Activated CD4-positive, alpha-beta T cell treated with anti-CD3 and anti-CD28 coated beads, Interleukin-2, amount 10 ng/mL, durations not matched to agents 7 days and 5 days (primary cell): ENCODE measurements at regions not wholly inside any gene's neighbourhood (a gene's known extent, or its start where the extent isn't known, plus 50 kb on each side); places are given as distances from the start of the nearest gene placed in this dataset.

Experiments used
- CTCF ChIA-PET: fragments of 350-600 bp; sonication (Branson Sonifier 250); formaldehyde crosslinking; loops from one replicate; lab custom pipeline; 2021; ENCODE audit warnings: antibody characterized with exemption; lab: Charles Lee
- POLR2A ChIA-PET: fragments of 350-600 bp; sonication (Branson Sonifier 250); formaldehyde crosslinking; loops from one replicate; lab custom pipeline; 2021; ENCODE audit warnings: antibody characterized with exemption; lab: Charles Lee
- DNase-seq: peaks from one replicate; pipeline ENCODE4 v3.0.0-alpha.2; 2020
- H3K27ac Mint-ChIP-seq: one replicate; pipeline ENCODE4 v1.8.0; 2021; ENCODE audit warnings: mild to moderate bottlenecking, moderate library complexity, mixed read lengths
- H3K27me3 Mint-ChIP-seq: one replicate; pipeline ENCODE4 v1.8.0; 2021; ENCODE audit warnings: mixed read lengths
- H3K36me3 Mint-ChIP-seq: one replicate; pipeline ENCODE4 v1.8.0; 2021; ENCODE audit warnings: low read depth, mixed read lengths
- H3K4me1 Mint-ChIP-seq: one replicate; pipeline ENCODE4 v1.8.0; 2021; ENCODE audit warnings: mixed read lengths
- H3K4me3 Mint-ChIP-seq: one replicate; pipeline ENCODE4 v1.8.0; 2021; ENCODE audit warnings: mild to moderate bottlenecking, moderate library complexity, mixed read lengths
- H3K9me3 Mint-ChIP-seq: one replicate; pipeline ENCODE4 v1.8.0; 2021; ENCODE audit warnings: mixed read lengths

GRCh38 chr21:35426897-35427296, 377.8 kb upstream of the RUNX1 start:
- Mint-ChIP-seq H3K4me3 (no peak overlapping the region), H3K4me1 (peaks cover 23% of the 10 kb centered on the region), H3K27ac (no peak overlapping the region), H3K9me3 (peaks cover 10% of the 10 kb centered on the region), H3K27me3 (peaks cover 6% of the 10 kb centered on the region), H3K36me3 (no peaks in the 10 kb centered on the region)
- ChIA-PET POLR2A (no interaction called here), CTCF (no interaction called here)
- DNase-seq, result no peak

GRCh38 chr21:35426469-35426868, 377.4 kb upstream of the RUNX1 start:
- Mint-ChIP-seq H3K9me3 (peaks cover 15% of the 10 kb centered on the region), H3K36me3 (no peaks in the 10 kb centered on the region), H3K4me1 (peaks cover 23% of the 10 kb centered on the region), H3K27me3 (peaks cover 5% of the 10 kb centered on the region), H3K27ac (no peak overlapping the region), H3K4me3 (no peak overlapping the region)
- ChIA-PET CTCF (no interaction called here), POLR2A (no interaction called here)
- no peak for DNase-seq

GRCh38 chr21:35424122-35424521, 375.0 kb upstream of the RUNX1 start:
- Mint-ChIP-seq H3K4me1 (peaks cover 23% of the 10 kb centered on the region), H3K27ac (no peak overlapping the region), H3K4me3 (no peak overlapping the region), H3K36me3 (no peaks in the 10 kb centered on the region), H3K9me3 (peaks cover 16% of the 10 kb centered on the region), H3K27me3 (peaks cover 1% of the 10 kb centered on the region)
- no peak for DNase-seq
- ChIA-PET POLR2A (interaction anchor here (0.5 kb wide), 1 partner anchor 429 kb away, joined by 4 read pairs; no protein-coding TSS in a partner anchor), CTCF (interaction anchor here (0.6 kb wide), 1 partner anchor 665 kb away, joined by 4 read pairs; no protein-coding TSS in a partner anchor)

DNA sequence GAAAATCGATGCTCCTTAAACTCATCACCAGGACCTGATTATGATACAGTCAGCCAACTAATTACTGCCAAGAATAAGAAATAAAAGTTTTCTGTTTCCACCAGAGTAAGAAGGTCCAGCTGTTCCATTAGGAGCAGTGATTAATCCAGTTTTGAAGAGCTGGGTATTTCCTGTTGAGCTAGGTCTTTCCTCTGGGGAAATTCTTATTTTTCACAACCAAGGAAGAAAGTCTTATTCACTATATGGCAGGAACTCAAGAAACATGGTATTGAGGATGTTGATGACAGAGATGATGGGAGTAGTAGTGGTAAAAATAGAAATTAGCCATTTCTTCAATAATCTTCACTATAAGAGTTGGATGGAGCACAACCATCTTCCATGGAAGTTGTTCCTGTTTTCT, 374.6 kb upstream of the RUNX1 start:
- Mint-ChIP-seq H3K27me3 (peaks cover 1% of the 10 kb centered on the region), H3K36me3 (no peaks in the 10 kb centered on the region), H3K4me3 (no peak overlapping the region), H3K4me1 (peaks cover 19% of the 10 kb centered on the region), H3K9me3 (peaks cover 16% of the 10 kb centered on the region), H3K27ac (no peak overlapping the region)
- ChIA-PET POLR2A (interaction anchor here (0.5 kb wide), 1 partner anchor 429 kb away, joined by 4 read pairs; no protein-coding TSS in a partner anchor), CTCF (interaction anchor here (0.6 to 1.9 kb wide), 2 partner anchors 10 to 665 kb away, joined by 4 to 6 read pairs; no protein-coding TSS in a partner anchor)
- DNase-seq, result no peak

- Mint-ChIP-seq H3K4me3 (no peak overlapping the region), H3K36me3 (no peaks in the 10 kb centered on the region), H3K27me3 (no peaks in the 10 kb centered on the region), H3K27ac (no peak overlapping the region), H3K9me3 (peaks cover 16% of the 10 kb centered on the region), H3K4me1 (peaks cover 6% of the 10 kb centered on the region)
- no peak for DNase-seq
- POLR2A ChIA-PET, result no interaction called here
- CTCF ChIA-PET, result interaction anchor here (1.9 kb wide), 1 partner anchor 12 kb away, joined by 6 read pairs; no protein-coding TSS in a partner anchor
These were observed 372.9 kb upstream of the RUNX1 start for GRCh38 chr21:35422011-35422410.

GRCh38 chr21:35421221-35421620, 372.1 kb upstream of the RUNX1 start:
- no peaks in the 10 kb centered on the region for H3K36me3 Mint-ChIP-seq
- H3K4me1 Mint-ChIP-seq, result no peaks in the 10 kb centered on the region
- no peak overlapping the region for H3K4me3 Mint-ChIP-seq
- ChIA-PET CTCF (no interaction called here), POLR2A (no interaction called here)
- peaks cover 16% of the 10 kb centered on the region for H3K9me3 Mint-ChIP-seq
- no peak for DNase-seq
- H3K27ac Mint-ChIP-seq, result no peak overlapping the region
- no peaks in the 10 kb centered on the region for H3K27me3 Mint-ChIP-seq

GRCh38 chr21:35420656-35421055, 371.6 kb upstream of the RUNX1 start:
- H3K4me1 Mint-ChIP-seq, result no peaks in the 10 kb centered on the region
- H3K9me3 Mint-ChIP-seq, result peaks cover 16% of the 10 kb centered on the region
- CTCF ChIA-PET, result interaction anchor here (1.0 to 1.2 kb wide), 2 partner anchors 22 to 613 kb away, joined by 3 read pairs; no protein-coding TSS in a partner anchor
- POLR2A ChIA-PET, result no interaction called here
- H3K36me3 Mint-ChIP-seq, result no peaks in the 10 kb centered on the region
- no peak for DNase-seq
- no peaks in the 10 kb centered on the region for H3K27me3 Mint-ChIP-seq
- H3K4me3 Mint-ChIP-seq, result no peak overlapping the region
- no peak overlapping the region for H3K27ac Mint-ChIP-seq

DNA sequence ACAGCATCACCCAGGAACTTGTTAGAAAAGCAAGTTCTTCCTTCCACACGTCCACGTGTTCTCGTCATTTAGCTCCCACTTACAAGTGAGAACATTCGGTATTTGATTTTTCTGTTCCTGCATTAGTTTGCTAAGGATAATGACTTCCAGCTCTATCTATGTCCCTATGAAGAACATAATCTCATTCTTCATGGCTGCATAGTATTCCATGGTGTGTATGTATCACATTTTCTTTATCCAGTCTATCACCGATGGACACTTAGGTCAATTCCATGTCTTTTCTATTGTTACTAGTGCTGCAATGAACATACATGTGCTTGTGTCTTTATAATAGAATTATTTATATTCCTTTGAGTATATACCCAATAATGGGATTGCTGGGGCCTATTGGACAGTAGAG, 368.7 kb upstream of the RUNX1 start:
- POLR2A ChIA-PET, result no interaction called here

DNA sequence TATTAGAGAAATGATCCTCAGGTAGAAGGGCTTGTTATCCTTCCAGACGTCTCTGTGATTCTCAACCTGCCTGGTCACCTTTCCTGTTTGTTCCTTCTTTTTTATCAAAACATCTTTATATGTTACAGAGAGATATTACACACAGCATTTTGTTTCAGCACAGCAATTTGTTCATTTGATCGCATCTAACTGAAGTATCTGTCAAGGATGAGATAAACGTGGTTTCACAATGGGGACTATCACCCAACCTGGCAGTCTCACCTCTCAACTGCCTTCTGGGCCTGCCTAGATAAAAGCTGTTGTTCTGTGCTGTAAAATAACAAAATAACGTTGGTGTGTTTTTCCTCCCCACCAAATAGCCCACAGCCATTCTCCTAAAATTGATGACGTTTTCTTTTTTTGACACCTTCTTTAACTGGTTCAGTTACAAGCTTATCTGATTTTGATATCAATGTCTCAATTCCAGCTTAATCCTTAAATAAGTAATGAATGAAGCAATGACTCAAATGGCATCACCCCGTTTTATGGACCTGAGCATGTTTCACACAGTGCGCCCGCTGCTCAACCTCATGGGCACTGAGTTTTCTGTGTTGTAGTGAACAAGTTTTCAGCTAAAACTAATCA, 367.9 kb upstream of the RUNX1 start:
- Mint-ChIP-seq H3K27ac (no peak overlapping the region), H3K9me3 (peaks cover 9% of the 10 kb centered on the region), H3K4me3 (no peak overlapping the region), H3K4me1 (no peaks in the 10 kb centered on the region), H3K36me3 (no peaks in the 10 kb centered on the region), H3K27me3 (peaks cover 4% of the 10 kb centered on the region)
- ChIA-PET CTCF (interaction anchor here (0.6 to 1.1 kb wide), 2 partner anchors 28 to 281 kb away, joined by 3 read pairs; no protein-coding TSS in a partner anchor), POLR2A (no interaction called here)
- DNase-seq, result no peak

More for the DNA sequence above, 368.7 kb upstream of the RUNX1 start:
- Mint-ChIP-seq H3K4me3 (no peak overlapping the region), H3K27ac (no peak overlapping the region), H3K36me3 (no peaks in the 10 kb centered on the region), H3K4me1 (no peaks in the 10 kb centered on the region), H3K27me3 (peaks cover 4% of the 10 kb centered on the region), H3K9me3 (peaks cover 15% of the 10 kb centered on the region)
- CTCF ChIA-PET, result interaction anchor here (0.6 to 1.1 kb wide), 3 partner anchors 29 to 280 kb away, joined by 3 to 4 read pairs (median 3); no protein-coding TSS in a partner anchor
- DNase-seq, result no peak

GRCh38 chr21:35414507-35415139, 365.5 kb upstream of the RUNX1 start:
- Mint-ChIP-seq H3K4me1 (no peaks in the 10 kb centered on the region), H3K9me3 (no peaks in the 10 kb centered on the region), H3K27ac (no peak overlapping the region), H3K4me3 (no peak overlapping the region), H3K36me3 (no peaks in the 10 kb centered on the region), H3K27me3 (peaks cover 4% of the 10 kb centered on the region)
- DNase-seq, result no peak
- ChIA-PET POLR2A (no interaction called here), CTCF (no interaction called here)

GRCh38 chr21:35414056-35414455, 365.0 kb upstream of the RUNX1 start:
- no peaks in the 10 kb centered on the region for H3K4me1 Mint-ChIP-seq
- no peaks in the 10 kb centered on the region for H3K9me3 Mint-ChIP-seq
- no peak for DNase-seq
- POLR2A ChIA-PET, result no interaction called here
- no peaks in the 10 kb centered on the region for H3K36me3 Mint-ChIP-seq
- CTCF ChIA-PET, result no interaction called here
- H3K4me3 Mint-ChIP-seq, result no peak overlapping the region
- peaks cover 4% of the 10 kb centered on the region for H3K27me3 Mint-ChIP-seq
- no peak overlapping the region for H3K27ac Mint-ChIP-seq

GRCh38 chr21:35412231-35412630, 363.1 kb upstream of the RUNX1 start:
- H3K27me3 Mint-ChIP-seq, result peaks cover 4% of the 10 kb centered on the region
- no peaks in the 10 kb centered on the region for H3K36me3 Mint-ChIP-seq
- POLR2A ChIA-PET, result no interaction called here
- no peak for DNase-seq
- H3K4me1 Mint-ChIP-seq, result peaks cover 6% of the 10 kb centered on the region
- H3K4me3 Mint-ChIP-seq, result no peak overlapping the region
- CTCF ChIA-PET, result no interaction called here
- H3K9me3 Mint-ChIP-seq, result no peaks in the 10 kb centered on the region
- no peak overlapping the region for H3K27ac Mint-ChIP-seq

- Mint-ChIP-seq H3K27ac (no peak overlapping the region), H3K4me3 (no peak overlapping the region), H3K27me3 (peaks cover 4% of the 10 kb centered on the region), H3K4me1 (peaks cover 6% of the 10 kb centered on the region), H3K36me3 (no peaks in the 10 kb centered on the region), H3K9me3 (no peaks in the 10 kb centered on the region)
- ChIA-PET POLR2A (no interaction called here), CTCF (no interaction called here)
- no peak for DNase-seq
These were observed 362.3 kb upstream of the RUNX1 start for GRCh38 chr21:35411434-35411833.
